ENCODE measurements at regions not wholly inside any gene's neighbourhood (a gene's known extent, or its start where the extent isn't known, plus 50 kb on each side); places are given as distances from the start of the nearest gene placed in this dataset.
"Not testable (repeated sequence)": the region's sequence is repeated elsewhere in the genome, so short reads cannot be mapped to it uniquely, and the experiment has no call there.

GRCh38 chr1:146641534-146641933 lies 296.6 kb upstream of the NBPF12 start:
- DNase-seq (ENCODE audit: low read depth in 1 of 2, low spot score in 2 of 2); H3K4me3 ChIP-seq; H3K9me3 ChIP-seq (replicated peaks); H3K27me3 ChIP-seq (replicated peaks); H3K4me1 ChIP-seq (replicated peaks); H3K27ac ChIP-seq; H3K36me3 ChIP-seq: not testable (repeated sequence)

GRCh38 chr1:146640671-146641070 lies 297.5 kb upstream of the NBPF12 start:
- not testable (repeated sequence) for H3K27ac ChIP-seq; H3K36me3 ChIP-seq; H3K4me1 ChIP-seq (replicated peaks); H3K27me3 ChIP-seq (replicated peaks); DNase-seq (ENCODE audit: low read depth in 1 of 2, low spot score in 2 of 2); H3K9me3 ChIP-seq (replicated peaks); H3K4me3 ChIP-seq

- H3K4me3 ChIP-seq; H3K36me3 ChIP-seq; H3K9me3 ChIP-seq (replicated peaks); H3K27me3 ChIP-seq (replicated peaks); H3K27ac ChIP-seq; DNase-seq (ENCODE audit: low read depth in 1 of 2, low spot score in 2 of 2); H3K4me1 ChIP-seq (replicated peaks): not testable (repeated sequence)
Observed at GRCh38 chr1:146630302-146630701, 307.8 kb upstream of the NBPF12 start.

GRCh38 chr1:146618582-146618981 lies 319.5 kb upstream of the NBPF12 start:
- not testable (repeated sequence) for H3K9me3 ChIP-seq (replicated peaks); H3K4me1 ChIP-seq (replicated peaks); H3K27me3 ChIP-seq (replicated peaks); H3K36me3 ChIP-seq; H3K27ac ChIP-seq; H3K4me3 ChIP-seq; DNase-seq (ENCODE audit: low read depth in 1 of 2, low spot score in 2 of 2)

- not testable (repeated sequence) for DNase-seq (ENCODE audit: low read depth in 1 of 2, low spot score in 2 of 2); H3K36me3 ChIP-seq; H3K4me3 ChIP-seq; H3K9me3 ChIP-seq (replicated peaks); H3K27ac ChIP-seq; H3K4me1 ChIP-seq (replicated peaks); H3K27me3 ChIP-seq (replicated peaks)
Observed at GRCh38 chr1:146604681-146605080, 333.4 kb upstream of the NBPF12 start.

- H3K4me3 ChIP-seq; H3K27me3 ChIP-seq (replicated peaks); H3K4me1 ChIP-seq (replicated peaks); H3K36me3 ChIP-seq; DNase-seq (ENCODE audit: low read depth in 1 of 2, low spot score in 2 of 2); H3K9me3 ChIP-seq (replicated peaks); H3K27ac ChIP-seq: not testable (repeated sequence)
Observed at GRCh38 chr1:146600720-146601307, 337.3 kb upstream of the NBPF12 start.

- not testable (repeated sequence) for H3K4me1 ChIP-seq (replicated peaks); DNase-seq (ENCODE audit: low read depth in 1 of 2, low spot score in 2 of 2); H3K9me3 ChIP-seq (replicated peaks); H3K27ac ChIP-seq; H3K4me3 ChIP-seq; H3K36me3 ChIP-seq; H3K27me3 ChIP-seq (replicated peaks)
Observed at GRCh38 chr1:146599906-146600305, 338.2 kb upstream of the NBPF12 start.

GRCh38 chr1:146581229-146581628 lies 352.4 kb upstream of the NOTCH2NLA start:
- not testable (repeated sequence) for DNase-seq (ENCODE audit: low read depth in 1 of 2, low spot score in 2 of 2)

GRCh38 chr1:146567541-146567940 lies 338.7 kb upstream of the NOTCH2NLA start:
- not testable (repeated sequence) for H3K4me1 ChIP-seq (replicated peaks); H3K4me3 ChIP-seq; H3K27me3 ChIP-seq (replicated peaks); H3K9me3 ChIP-seq (replicated peaks); DNase-seq (ENCODE audit: low read depth in 1 of 2, low spot score in 2 of 2); H3K36me3 ChIP-seq; H3K27ac ChIP-seq

More at GRCh38 chr1:146581229-146581628, 352.4 kb upstream of the NOTCH2NLA start:
- H3K4me1 ChIP-seq (replicated peaks); H3K27me3 ChIP-seq (replicated peaks); H3K4me3 ChIP-seq; H3K27ac ChIP-seq; H3K9me3 ChIP-seq (replicated peaks); H3K36me3 ChIP-seq: not testable (repeated sequence)

- not testable (repeated sequence) for H3K9me3 ChIP-seq (replicated peaks); H3K36me3 ChIP-seq; DNase-seq (ENCODE audit: low read depth in 1 of 2, low spot score in 2 of 2); H3K27ac ChIP-seq; H3K4me3 ChIP-seq; H3K4me1 ChIP-seq (replicated peaks); H3K27me3 ChIP-seq (replicated peaks)
Observed at GRCh38 chr1:146558032-146558431, 329.2 kb upstream of the NOTCH2NLA start.

- H3K4me3 ChIP-seq; H3K4me1 ChIP-seq (replicated peaks); H3K36me3 ChIP-seq; H3K27ac ChIP-seq; H3K9me3 ChIP-seq (replicated peaks); DNase-seq (ENCODE audit: low read depth in 1 of 2, low spot score in 2 of 2); H3K27me3 ChIP-seq (replicated peaks): not testable (repeated sequence)
Observed at GRCh38 chr1:146556405-146556804, 327.6 kb upstream of the NOTCH2NLA start.

GRCh38 chr1:146552414-146552813 lies 323.6 kb upstream of the NOTCH2NLA start:
- not testable (repeated sequence) for H3K4me1 ChIP-seq (replicated peaks); DNase-seq (ENCODE audit: low read depth in 1 of 2, low spot score in 2 of 2)

GRCh38 chr1:146548684-146549083 lies 319.9 kb upstream of the NOTCH2NLA start:
- not testable (repeated sequence) for DNase-seq (ENCODE audit: low read depth in 1 of 2, low spot score in 2 of 2); H3K4me3 ChIP-seq; H3K4me1 ChIP-seq (replicated peaks)

More at GRCh38 chr1:146552414-146552813, 323.6 kb upstream of the NOTCH2NLA start:
- H3K9me3 ChIP-seq (replicated peaks); H3K4me3 ChIP-seq; H3K27ac ChIP-seq; H3K36me3 ChIP-seq; H3K27me3 ChIP-seq (replicated peaks): not testable (repeated sequence)

GRCh38 chr1:146546189-146546588 lies 317.4 kb upstream of the NOTCH2NLA start:
- not testable (repeated sequence) for H3K4me3 ChIP-seq; H3K27me3 ChIP-seq (replicated peaks); H3K9me3 ChIP-seq (replicated peaks); DNase-seq (ENCODE audit: low read depth in 1 of 2, low spot score in 2 of 2); H3K4me1 ChIP-seq (replicated peaks); H3K36me3 ChIP-seq; H3K27ac ChIP-seq

More at GRCh38 chr1:146548684-146549083, 319.9 kb upstream of the NOTCH2NLA start:
- H3K27ac ChIP-seq; H3K9me3 ChIP-seq (replicated peaks); H3K27me3 ChIP-seq (replicated peaks); H3K36me3 ChIP-seq: not testable (repeated sequence)

GRCh38 chr1:146537775-146538373 lies 309.1 kb upstream of the NOTCH2NLA start:
- H3K27me3 ChIP-seq (replicated peaks); H3K9me3 ChIP-seq (replicated peaks); H3K4me3 ChIP-seq; DNase-seq (ENCODE audit: low read depth in 1 of 2, low spot score in 2 of 2); H3K27ac ChIP-seq; H3K36me3 ChIP-seq; H3K4me1 ChIP-seq (replicated peaks): not testable (repeated sequence)

All from SJSA1 (cell line).